ENCODE measurements at regions not wholly inside any gene's neighbourhood (a gene's known extent, or its start where the extent isn't known, plus 50 kb on each side); places are given as distances from the start of the nearest gene placed in this dataset.

GRCh38 chr2:111628221-111628620 lies 255.8 kb downstream of the ANAPC1 start:
- FAIRE-seq: no peak

- FAIRE-seq: no peak
Observed at GRCh38 chr2:111629983-111630382, 254.0 kb downstream of the ANAPC1 start.

- no peak for FAIRE-seq
Observed at GRCh38 chr2:111632661-111633060, 251.3 kb downstream of the ANAPC1 start.

- no peak for FAIRE-seq
Observed at GRCh38 chr2:111633189-111633588, 250.8 kb downstream of the ANAPC1 start.

GRCh38 chr2:111633643-111634042 lies 250.3 kb downstream of the ANAPC1 start:
- no peak for FAIRE-seq

- peak; percentile 48 for FAIRE-seq
Observed at GRCh38 chr2:111634050-111634794, 249.8 kb downstream of the ANAPC1 start.

- no peak for FAIRE-seq
Observed at GRCh38 chr2:111634995-111635538, 248.9 kb downstream of the ANAPC1 start.

GRCh38 chr2:111636905-111637304 lies 247.1 kb downstream of the ANAPC1 start:
- FAIRE-seq: no peak

GRCh38 chr2:111638274-111638877 lies 245.6 kb downstream of the ANAPC1 start:
- FAIRE-seq: no peak

GRCh38 chr2:111640480-111640879 lies 243.5 kb downstream of the ANAPC1 start:
- no peak for FAIRE-seq

GRCh38 chr2:111642586-111643327 lies 241.2 kb downstream of the ANAPC1 start:
- FAIRE-seq: no peak

GRCh38 chr2:111643759-111644158 lies 240.2 kb downstream of the ANAPC1 start:
- no peak for FAIRE-seq

GRCh38 chr2:111647359-111647758 lies 236.6 kb downstream of the ANAPC1 start:
- no peak for FAIRE-seq

- FAIRE-seq: no peak
Observed at GRCh38 chr2:111652038-111652437, 232.0 kb downstream of the ANAPC1 start.

GRCh38 chr2:111652681-111653080 lies 231.3 kb downstream of the ANAPC1 start:
- FAIRE-seq: no peak

- FAIRE-seq: no peak
Observed at GRCh38 chr2:111653103-111653624, 230.8 kb downstream of the ANAPC1 start.

- FAIRE-seq: no peak
Observed at GRCh38 chr2:111653913-111654312, 230.1 kb downstream of the ANAPC1 start.

GRCh38 chr2:111654829-111655228 lies 229.2 kb downstream of the ANAPC1 start:
- FAIRE-seq: no peak

GRCh38 chr2:111656436-111656835 lies 227.6 kb downstream of the ANAPC1 start:
- FAIRE-seq: no peak

GRCh38 chr2:111656894-111657293 lies 227.1 kb downstream of the ANAPC1 start:
- FAIRE-seq: no peak

- no peak for FAIRE-seq
Observed at GRCh38 chr2:111657351-111657975, 226.5 kb downstream of the ANAPC1 start.

GRCh38 chr2:111659361-111660333 lies 224.3 kb downstream of the ANAPC1 start:
- FAIRE-seq: no peak

All from A204.1 (cell line).